LNCaP clone FGC (cell line): ENCODE measurements at regions not wholly inside any gene's neighbourhood (a gene's known extent, or its start where the extent isn't known, plus 50 kb on each side); places are given as distances from the start of the nearest gene placed in this dataset.
A peak's percentile ranks its signal among the peaks of the same experiment; 100 is the strongest.

Source experiments
- DNase-seq: peaks from one replicate; pipeline ENCODE4 v3.0.0-alpha.2; 2011; ENCODE audit warnings: low read depth
- H3K4me3 ChIP-seq: 2 replicates; pipeline ENCODE4 v1.5.1; 2011; ENCODE audit warnings: mild to moderate bottlenecking, low read depth, low read length, control low read depth
- CTCF ChIP-seq: IDR thresholded peaks from 2 replicates; pipeline ENCODE4 v1.5.1; 2012; ENCODE audit warnings: mild to moderate bottlenecking; ENCODE audit not compliant: control insufficient read depth, insufficient read depth; ENCODE audit errors: extremely low read depth

GRCh38 chr5:96340357-96340756, 92.7 kb downstream of the PCSK1 start:
- DNase-seq: no peak
- no peak for TF ChIP-seq CTCF
- H3K4me3 ChIP-seq: no peak overlapping the region

- no peak overlapping the region for H3K4me3 ChIP-seq
- no peak for DNase-seq
- no peak for TF ChIP-seq CTCF
Measured at GRCh38 chr5:96339862-96340261, 93.2 kb downstream of the PCSK1 start.

GRCh38 chr5:96338624-96339415, 94.2 kb downstream of the PCSK1 start:
- H3K4me3 ChIP-seq: no peak overlapping the region
- DNase-seq: no peak
- TF ChIP-seq CTCF: no peak

- TF ChIP-seq CTCF: no peak
- H3K4me3 ChIP-seq: no peak overlapping the region
- DNase-seq: no peak
Measured at GRCh38 chr5:96338091-96338490, 95.0 kb downstream of the PCSK1 start.

GRCh38 chr5:96337048-96337781, 95.8 kb downstream of the PCSK1 start:
- DNase-seq: no peak
- H3K4me3 ChIP-seq: no peak overlapping the region
- TF ChIP-seq CTCF: no peak

- peak; percentile 86 for DNase-seq
- TF ChIP-seq CTCF: peak; percentile 81
- no peak overlapping the region for H3K4me3 ChIP-seq
Measured at GRCh38 chr5:96336351-96336985, 96.6 kb downstream of the PCSK1 start.

- DNase-seq: no peak
- TF ChIP-seq CTCF: no peak
- H3K4me3 ChIP-seq: no peak overlapping the region
Measured at GRCh38 chr5:96335873-96336272, 97.2 kb downstream of the PCSK1 start.
